ENCODE measurements at regions not wholly inside any gene's neighbourhood (a gene's known extent, or its start where the extent isn't known, plus 50 kb on each side); places are given as distances from the start of the nearest gene placed in this dataset.

DNA sequence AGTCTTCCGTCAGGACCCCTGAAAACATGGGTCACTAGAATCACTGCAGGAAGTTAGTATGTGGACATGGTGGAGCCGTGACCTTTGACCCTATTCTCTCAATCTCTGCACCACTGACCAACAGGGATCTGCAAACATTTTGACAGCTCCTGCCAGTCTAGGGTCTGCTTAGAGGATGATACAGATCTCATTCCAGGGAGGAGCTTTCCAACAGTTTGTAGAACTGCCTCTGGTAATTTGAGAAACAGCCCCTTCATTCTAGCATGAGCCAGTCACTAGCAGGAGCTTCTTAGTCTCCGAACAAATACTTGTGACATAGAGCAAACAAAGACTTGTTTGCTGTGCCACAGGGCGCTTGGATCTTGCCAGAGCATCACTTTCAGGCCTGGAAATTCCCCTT lies 270.3 kb upstream of the CFAP20DC start:
- Mint-ChIP-seq H3K4me3 (no peak overlapping the region), H3K27me3 (ENCODE audit: insufficient read depth) (no peaks in the 10 kb centered on the region; the same call in 1 of the 2 replicates), H3K4me1 (ENCODE audit: low read depth) (no peaks in the 10 kb centered on the region), H3K9me3 (peaks cover 8% of the 10 kb centered on the region; the same call in 1 of the 2 replicates), H3K27ac (no peak overlapping the region), H3K36me3 (ENCODE audit: low read depth) (no peaks in the 10 kb centered on the region)
- DNase-seq, result no peak
- TF ChIP-seq, protein P1, sequence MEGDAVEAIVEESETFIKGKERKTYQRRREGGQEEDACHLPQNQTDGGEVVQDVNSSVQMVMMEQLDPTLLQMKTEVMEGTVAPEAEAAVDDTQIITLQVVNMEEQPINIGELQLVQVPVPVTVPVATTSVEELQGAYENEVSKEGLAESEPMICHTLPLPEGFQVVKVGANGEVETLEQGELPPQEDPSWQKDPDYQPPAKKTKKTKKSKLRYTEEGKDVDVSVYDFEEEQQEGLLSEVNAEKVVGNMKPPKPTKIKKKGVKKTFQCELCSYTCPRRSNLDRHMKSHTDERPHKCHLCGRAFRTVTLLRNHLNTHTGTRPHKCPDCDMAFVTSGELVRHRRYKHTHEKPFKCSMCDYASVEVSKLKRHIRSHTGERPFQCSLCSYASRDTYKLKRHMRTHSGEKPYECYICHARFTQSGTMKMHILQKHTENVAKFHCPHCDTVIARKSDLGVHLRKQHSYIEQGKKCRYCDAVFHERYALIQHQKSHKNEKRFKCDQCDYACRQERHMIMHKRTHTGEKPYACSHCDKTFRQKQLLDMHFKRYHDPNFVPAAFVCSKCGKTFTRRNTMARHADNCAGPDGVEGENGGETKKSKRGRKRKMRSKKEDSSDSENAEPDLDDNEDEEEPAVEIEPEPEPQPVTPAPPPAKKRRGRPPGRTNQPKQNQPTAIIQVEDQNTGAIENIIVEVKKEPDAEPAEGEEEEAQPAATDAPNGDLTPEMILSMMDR (IDR thresholded peaks at IDR 0.05), result no peak

DNA sequence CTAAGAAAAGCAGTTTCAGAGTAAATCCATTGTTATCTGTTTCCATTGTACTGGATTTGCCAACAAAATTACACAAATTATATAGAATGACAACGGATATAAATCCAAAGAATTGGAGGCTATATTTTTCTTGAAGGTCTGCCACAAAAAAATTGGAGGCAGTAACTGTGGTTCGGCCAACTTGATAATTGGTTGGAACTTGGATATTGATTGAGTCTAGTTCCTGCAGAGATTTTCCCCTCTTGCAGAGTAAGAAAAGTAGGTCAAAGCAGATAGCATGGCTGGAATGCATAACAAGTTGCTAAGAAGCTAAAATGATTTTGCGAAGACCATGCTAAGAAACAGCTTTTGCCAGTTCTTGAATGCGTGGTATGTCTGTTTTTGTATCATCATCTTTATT lies 269.6 kb upstream of the CFAP20DC start:
- Mint-ChIP-seq H3K4me1 (ENCODE audit: low read depth) (no peaks in the 10 kb centered on the region), H3K4me3 (no peak overlapping the region), H3K36me3 (ENCODE audit: low read depth) (no peaks in the 10 kb centered on the region), H3K9me3 (peaks cover 8% of the 10 kb centered on the region; the same call in 1 of the 2 replicates), H3K27me3 (ENCODE audit: insufficient read depth) (no peaks in the 10 kb centered on the region; the same call in 1 of the 2 replicates), H3K27ac (no peak overlapping the region)
- DNase-seq, result no peak
- TF ChIP-seq, protein P1 (IDR thresholded peaks at IDR 0.05), result no peak

DNA sequence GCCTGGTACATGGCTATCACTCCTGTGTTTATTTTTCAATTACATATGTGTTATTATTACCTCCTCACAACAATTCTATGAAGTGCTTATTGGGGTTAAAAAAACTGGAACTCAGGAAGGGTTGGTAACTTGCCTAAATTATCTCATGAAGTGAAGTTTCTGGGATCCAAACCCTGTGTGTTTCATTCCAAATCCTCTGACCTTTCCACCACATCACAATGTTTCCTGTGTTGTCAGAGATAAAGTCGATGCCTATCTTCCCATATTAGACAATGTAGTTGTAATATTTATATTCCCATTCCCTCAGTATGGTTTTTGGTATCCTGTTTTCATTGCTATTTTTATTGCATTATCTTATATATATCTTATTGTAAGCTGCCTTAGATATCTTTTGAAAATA lies 269.1 kb upstream of the CFAP20DC start:
- TF ChIP-seq, protein P1 (IDR thresholded peaks at IDR 0.05), result no peak
- peaks cover 6% of the 10 kb centered on the region; the same call in 1 of the 2 replicates for H3K9me3 Mint-ChIP-seq
- H3K27ac Mint-ChIP-seq, result no peak overlapping the region
- H3K36me3 Mint-ChIP-seq (ENCODE audit: low read depth), result no peaks in the 10 kb centered on the region
- H3K4me3 Mint-ChIP-seq, result no peak overlapping the region
- DNase-seq, result no peak
- no peaks in the 10 kb centered on the region for H3K4me1 Mint-ChIP-seq (ENCODE audit: low read depth)
- no peaks in the 10 kb centered on the region; the same call in 1 of the 2 replicates for H3K27me3 Mint-ChIP-seq (ENCODE audit: insufficient read depth)

DNA sequence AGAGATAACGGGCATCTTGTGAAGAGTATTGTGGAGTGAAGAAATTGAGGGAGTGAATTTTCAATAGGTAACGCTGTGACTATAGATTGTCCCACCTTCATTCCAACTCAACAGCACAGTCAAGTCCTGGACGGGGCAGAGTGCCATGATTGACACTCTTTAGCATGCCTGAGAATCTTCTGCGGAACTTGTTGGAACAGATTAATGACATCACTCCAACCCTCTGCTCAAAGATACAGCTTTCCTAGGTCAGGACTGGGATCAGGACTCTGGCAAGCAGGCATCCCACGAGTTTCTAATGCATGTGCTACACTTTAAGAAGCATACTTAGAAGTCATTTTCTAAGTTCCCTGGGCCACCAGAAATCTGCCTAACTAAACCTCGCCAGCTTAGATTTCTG lies 267.6 kb upstream of the CFAP20DC start:
- Mint-ChIP-seq H3K27me3 (ENCODE audit: insufficient read depth) (no peaks in the 10 kb centered on the region), H3K36me3 (ENCODE audit: low read depth) (no peaks in the 10 kb centered on the region), H3K4me3 (no peak overlapping the region), H3K9me3 (peaks cover 4% of the 10 kb centered on the region; the same call in 1 of the 2 replicates), H3K27ac (no peak overlapping the region), H3K4me1 (ENCODE audit: low read depth) (no peaks in the 10 kb centered on the region)
- TF ChIP-seq, protein P1 (IDR thresholded peaks at IDR 0.05), result no peak
- no peak for DNase-seq

DNA sequence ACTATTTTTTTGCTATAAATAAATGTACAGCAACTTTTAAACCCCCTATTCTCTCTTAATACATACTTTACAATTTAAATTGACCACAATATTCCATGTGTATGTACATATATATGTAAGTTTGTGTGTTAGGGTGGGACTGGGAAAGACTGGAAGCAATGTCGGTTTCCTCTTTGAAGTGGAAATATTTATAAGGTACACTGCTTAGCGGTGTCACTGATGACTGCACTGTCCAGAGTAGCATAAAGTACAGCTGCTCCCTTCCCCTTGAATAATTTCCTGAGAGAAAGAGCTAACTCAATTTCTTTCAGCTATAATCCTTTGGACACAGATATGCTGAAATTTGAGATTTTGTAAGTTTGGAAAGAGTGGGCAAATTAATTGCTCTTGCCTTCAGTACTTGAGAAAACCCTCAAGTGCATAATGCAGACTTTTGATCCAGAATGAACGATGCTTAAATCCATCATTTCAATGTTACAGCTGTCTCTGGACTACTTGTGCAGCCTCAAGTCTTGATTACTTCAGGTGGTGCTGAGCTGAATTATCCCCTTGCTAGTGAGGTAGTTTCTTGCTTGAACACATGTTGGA lies 267.0 kb upstream of the CFAP20DC start:
- no peaks in the 10 kb centered on the region for H3K36me3 Mint-ChIP-seq (ENCODE audit: low read depth)
- no peaks in the 10 kb centered on the region for H3K4me1 Mint-ChIP-seq (ENCODE audit: low read depth)
- no peaks in the 10 kb centered on the region for H3K27me3 Mint-ChIP-seq (ENCODE audit: insufficient read depth)
- peaks cover 5% of the 10 kb centered on the region; the same call in 1 of the 2 replicates for H3K9me3 Mint-ChIP-seq
- TF ChIP-seq, protein P1 (IDR thresholded peaks at IDR 0.05), result no peak
- no peak overlapping the region for H3K4me3 Mint-ChIP-seq
- no peak for DNase-seq
- H3K27ac Mint-ChIP-seq, result no peak overlapping the region
